ENCODE measurements at regions not wholly inside any gene's neighbourhood (a gene's known extent, or its start where the extent isn't known, plus 50 kb on each side); places are given as distances from the start of the nearest gene placed in this dataset.

DNA sequence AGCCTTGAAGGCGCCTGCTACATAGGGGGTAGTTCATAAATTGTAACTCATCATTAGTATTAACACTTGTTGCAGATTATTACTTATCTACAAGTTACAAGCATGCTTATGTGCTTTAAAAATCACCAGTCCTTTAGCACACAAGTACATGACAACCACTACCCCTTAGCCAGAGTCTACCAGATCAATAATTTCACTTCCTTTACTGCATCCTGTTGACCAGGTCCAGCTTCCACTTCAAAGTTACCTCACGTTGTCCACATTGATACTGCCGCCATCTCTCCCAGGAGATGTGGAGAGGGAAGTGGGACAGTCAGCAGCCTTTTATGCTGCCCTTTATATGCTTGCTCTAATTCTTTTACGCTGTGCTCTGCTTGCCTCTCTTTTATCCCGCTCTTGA lies 231.3 kb upstream of the CXXC4 start:
- Mint-ChIP-seq H3K27me3 (no peaks in the 10 kb centered on the region), H3K4me3 (no peak overlapping the region), H3K9me3 (ENCODE audit: insufficient read depth) (no peaks in the 10 kb centered on the region), H3K4me1 (no peaks in the 10 kb centered on the region), H3K27ac (no peak overlapping the region)
- Histone ChIP-seq H3K27ac (ENCODE audit: low read length in 2 of 2) (no peak overlapping the region), H3K9ac (ENCODE audit: low read length) (no peak overlapping the region), H3K4me1 (ENCODE audit: control insufficient read depth in 2 of 2, insufficient read depth in 2 of 2, low read length in 2 of 2) (no peaks in the 10 kb centered on the region), H3K4me3 (ENCODE audit: control extremely low read depth in 1 of 5, extremely low read depth in 1 of 5, insufficient read depth in 1 of 5, low read depth in 2 of 5, low read length in 4 of 5) (no peak overlapping the region), H4K20me1 (ENCODE audit: control insufficient read depth, insufficient read depth, low read length, poor library complexity, severe bottlenecking) (no peaks in the 10 kb centered on the region), H2AFZ (ENCODE audit: insufficient read depth, low read depth, low read length, poor library complexity, severe bottlenecking) (no peak overlapping the region), H3K27me3 (replicated peaks in 1 of 4; ENCODE audit: control extremely low read depth in 1 of 4, control insufficient read depth in 3 of 4, insufficient read depth in 4 of 4, low read length in 3 of 4) (no peaks in the 10 kb centered on the region), H3K4me2 (replicated peaks; ENCODE audit: low read depth, low read length, poor library complexity, severe bottlenecking) (no peak overlapping the region), H3K79me2 (ENCODE audit: control insufficient read depth, insufficient read depth, low read length) (no peaks in the 10 kb centered on the region), H3K36me3 (replicated peaks in 1 of 2; ENCODE audit: control extremely low read depth in 1 of 2, control insufficient read depth in 1 of 2, extremely low read depth in 1 of 2, insufficient read depth in 2 of 2, low read length in 1 of 2) (no peaks in the 10 kb centered on the region), H3K9me3 (ENCODE audit: control extremely low read depth in 1 of 3, control insufficient read depth in 2 of 3, insufficient read depth in 1 of 3, low read length in 2 of 3) (no peaks in the 10 kb centered on the region)
- DNase-seq (no peak), ATAC-seq (ENCODE audit: low read depth) (no peak)
- intact Hi-C loops (cut with micrococcal nuclease): no loop called here
- POLR2A ChIA-PET: no interaction called here
- TF ChIP-seq CTCF (IDR thresholded peaks at IDR 0.05) (no peak), EZH2 (IDR thresholded peaks at IDR 0.05; ENCODE audit: borderline replicate concordance, insufficient read depth, low read depth, low read length, poor library complexity, severe bottlenecking) (no peak)
- WGBS (ENCODE audit: insufficient coverage): 55% methylated on average over 2 of the region's 5 CpGs
- CTCF ChIA-PET: no interaction called here

DNA sequence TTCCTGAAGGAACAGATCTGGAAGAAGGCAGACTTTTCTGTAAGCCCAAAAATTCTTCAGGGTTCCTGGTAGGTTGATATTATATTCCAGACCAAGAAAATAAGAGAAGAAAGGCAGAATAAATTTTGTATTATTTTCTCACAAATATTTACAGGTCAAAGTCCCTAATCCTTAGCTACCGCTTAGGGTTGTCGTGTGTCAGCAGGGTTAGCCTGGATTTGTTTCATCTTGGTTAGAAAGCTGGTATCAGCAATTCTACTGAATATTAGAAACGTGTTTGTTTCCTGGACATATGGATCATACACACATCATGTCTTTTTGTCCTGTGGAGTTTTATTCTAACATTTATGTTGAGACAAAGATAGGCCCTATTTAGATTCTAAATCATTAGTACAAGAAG lies 232.9 kb upstream of the CXXC4 start:
- Mint-ChIP-seq H3K4me3 (no peak overlapping the region), H3K9me3 (ENCODE audit: insufficient read depth) (no peaks in the 10 kb centered on the region), H3K4me1 (no peaks in the 10 kb centered on the region), H3K27ac (no peak overlapping the region), H3K27me3 (no peaks in the 10 kb centered on the region)
- no peaks in the 10 kb centered on the region for H4K20me1 ChIP-seq (ENCODE audit: control insufficient read depth, insufficient read depth, low read length, poor library complexity, severe bottlenecking)
- no peaks in the 10 kb centered on the region for H3K4me1 ChIP-seq (ENCODE audit: control insufficient read depth in 2 of 2, insufficient read depth in 2 of 2, low read length in 2 of 2)
- ChIA-PET POLR2A (no interaction called here), CTCF (no interaction called here)
- intact Hi-C loops (cut with micrococcal nuclease): no loop called here
- ATAC-seq (ENCODE audit: low read depth) (no peak), DNase-seq (no peak)
- no peak for TF ChIP-seq CTCF (IDR thresholded peaks at IDR 0.05)
- TF ChIP-seq EZH2 (IDR thresholded peaks at IDR 0.05; ENCODE audit: borderline replicate concordance, insufficient read depth, low read depth, low read length, poor library complexity, severe bottlenecking): no peak
- no peaks in the 10 kb centered on the region for H3K9me3 ChIP-seq (ENCODE audit: control extremely low read depth in 1 of 3, control insufficient read depth in 2 of 3, insufficient read depth in 1 of 3, low read length in 2 of 3)
- H3K79me2 ChIP-seq (ENCODE audit: control insufficient read depth, insufficient read depth, low read length): no peaks in the 10 kb centered on the region
- no peak overlapping the region for H3K9ac ChIP-seq (ENCODE audit: low read length)
- H2AFZ ChIP-seq (ENCODE audit: insufficient read depth, low read depth, low read length, poor library complexity, severe bottlenecking): no peak overlapping the region
- H3K4me3 ChIP-seq (ENCODE audit: control extremely low read depth in 1 of 5, extremely low read depth in 1 of 5, insufficient read depth in 1 of 5, low read depth in 2 of 5, low read length in 4 of 5): no peak overlapping the region
- H3K27me3 ChIP-seq (replicated peaks in 1 of 4; ENCODE audit: control extremely low read depth in 1 of 4, control insufficient read depth in 3 of 4, insufficient read depth in 4 of 4, low read length in 3 of 4): no peaks in the 10 kb centered on the region
- no peak overlapping the region for H3K27ac ChIP-seq (ENCODE audit: low read length in 2 of 2)
- H3K4me2 ChIP-seq (replicated peaks; ENCODE audit: low read depth, low read length, poor library complexity, severe bottlenecking): no peak overlapping the region
- WGBS (ENCODE audit: insufficient coverage): no CpG with 5 or more reads among the region's 3 CpGs
- no peaks in the 10 kb centered on the region for H3K36me3 ChIP-seq (replicated peaks in 1 of 2; ENCODE audit: control extremely low read depth in 1 of 2, control insufficient read depth in 1 of 2, extremely low read depth in 1 of 2, insufficient read depth in 2 of 2, low read length in 1 of 2)
